ENCODE measurements at regions not wholly inside any gene's neighbourhood (a gene's known extent, or its start where the extent isn't known, plus 50 kb on each side); places are given as distances from the start of the nearest gene placed in this dataset.

DNA sequence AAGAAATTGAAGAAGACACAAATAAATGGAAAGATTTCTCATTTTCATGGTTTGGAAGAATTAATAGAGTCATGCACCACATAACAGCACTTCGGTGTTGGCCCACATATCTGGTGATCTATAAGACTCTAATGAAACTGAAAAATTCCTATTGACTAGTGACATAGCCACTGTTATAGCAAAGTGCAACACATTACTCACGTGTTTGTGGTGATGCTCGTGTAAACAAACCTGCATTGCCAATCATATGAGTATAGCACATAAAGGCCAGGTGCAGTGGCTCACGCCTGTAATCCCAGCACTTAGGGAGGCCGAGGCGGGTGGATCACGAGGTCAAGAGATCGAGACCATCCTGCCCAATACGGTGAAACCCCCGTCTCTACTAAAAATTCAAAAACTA, 84.4 kb upstream of the STMND1 start:
- TF ChIP-seq POLR2A (IDR thresholded peaks at IDR 0.05), result no peak
- TF ChIP-seq, protein P1, sequence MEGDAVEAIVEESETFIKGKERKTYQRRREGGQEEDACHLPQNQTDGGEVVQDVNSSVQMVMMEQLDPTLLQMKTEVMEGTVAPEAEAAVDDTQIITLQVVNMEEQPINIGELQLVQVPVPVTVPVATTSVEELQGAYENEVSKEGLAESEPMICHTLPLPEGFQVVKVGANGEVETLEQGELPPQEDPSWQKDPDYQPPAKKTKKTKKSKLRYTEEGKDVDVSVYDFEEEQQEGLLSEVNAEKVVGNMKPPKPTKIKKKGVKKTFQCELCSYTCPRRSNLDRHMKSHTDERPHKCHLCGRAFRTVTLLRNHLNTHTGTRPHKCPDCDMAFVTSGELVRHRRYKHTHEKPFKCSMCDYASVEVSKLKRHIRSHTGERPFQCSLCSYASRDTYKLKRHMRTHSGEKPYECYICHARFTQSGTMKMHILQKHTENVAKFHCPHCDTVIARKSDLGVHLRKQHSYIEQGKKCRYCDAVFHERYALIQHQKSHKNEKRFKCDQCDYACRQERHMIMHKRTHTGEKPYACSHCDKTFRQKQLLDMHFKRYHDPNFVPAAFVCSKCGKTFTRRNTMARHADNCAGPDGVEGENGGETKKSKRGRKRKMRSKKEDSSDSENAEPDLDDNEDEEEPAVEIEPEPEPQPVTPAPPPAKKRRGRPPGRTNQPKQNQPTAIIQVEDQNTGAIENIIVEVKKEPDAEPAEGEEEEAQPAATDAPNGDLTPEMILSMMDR (IDR thresholded peaks at IDR 0.05), result no peak

All from testis (tissue), 2 donors.